Panc1 (cell line): ENCODE measurements at regions not wholly inside any gene's neighbourhood (a gene's known extent, or its start where the extent isn't known, plus 50 kb on each side); places are given as distances from the start of the nearest gene placed in this dataset.

ENCODE experiments used
- ATAC-seq: fragments of 200-7000 bp; cut with Tn5 transposase; 2 replicates; pipeline ENCODE4 v1.9.1; 2020; ENCODE audit warnings: mild to moderate bottlenecking, moderate library complexity
- BruUV-seq: library from RNA; stranded (reverse); fragments of 400-500 nt; replicated peaks from 2 replicates; lab custom pipeline; 2021; lab: Mats Ljungman, UMichigan
- CTCF ChIA-PET: fragments of 300-600 bp; sonication (Branson Sonifier 250); formaldehyde crosslinking; loops from one replicate; lab custom pipeline; 2022; ENCODE audit warnings: antibody characterized with exemption; lab: Charles Lee
- POLR2A ChIA-PET: fragments of 300-600 bp; sonication (Branson Sonifier 250); formaldehyde crosslinking; loops from one replicate; lab custom pipeline; 2022; ENCODE audit warnings: antibody characterized with exemption; lab: Charles Lee
- DNase-seq: peaks from one replicate; pipeline ENCODE4 v3.0.0-alpha.2; 2010; ENCODE audit warnings: low read depth, low spot score
- H3K27ac ChIP-seq: 2 replicates; pipeline ENCODE4 v1.5.1; 2011; ENCODE audit warnings: mild to moderate bottlenecking, low read length, inconsistent platforms
- H3K27me3 ChIP-seq: fragments of 200-500 bp; sonication (Bioruptor generic); 2 replicates; pipeline ENCODE4 v1.6.0; 2014; ENCODE audit warnings: low read length, inconsistent platforms; ENCODE audit not compliant: control insufficient read depth, insufficient read depth
- H3K36me3 ChIP-seq: fragments of 200-500 bp; sonication (Bioruptor generic); 2 replicates; pipeline ENCODE4 v1.5.1; 2014; ENCODE audit warnings: inconsistent platforms, mild to moderate bottlenecking, low read length, moderate library complexity; ENCODE audit not compliant: control insufficient read depth, insufficient read depth
- H3K4me1 ChIP-seq: 2 replicates; pipeline ENCODE4 v1.5.1; 2011; ENCODE audit warnings: inconsistent platforms, mild to moderate bottlenecking, low read length, moderate library complexity; ENCODE audit not compliant: control insufficient read depth, insufficient read depth
- H3K4me3 ChIP-seq, 2 experiments: 2 replicates each; pipeline ENCODE4 v1.5.1; 2011 to 2012; ENCODE audit warnings: low read depth in 2 of 2, low read length in 2 of 2, mild to moderate bottlenecking in 2 of 2, inconsistent platforms in 1 of 2, moderate library complexity in 1 of 2
- H3K9me3 ChIP-seq: fragments of 200-500 bp; sonication (Bioruptor generic); 2 replicates; pipeline ENCODE4 v1.5.1; 2014; ENCODE audit warnings: low read depth, mild to moderate bottlenecking, inconsistent platforms, low read length, moderate library complexity; ENCODE audit not compliant: control insufficient read depth, insufficient read depth
- POLR2AphosphoS5 ChIP-seq: IDR thresholded peaks from 2 replicates; pipeline ENCODE4 v1.6.1; 2012; ENCODE audit warnings: mild to moderate bottlenecking, low read depth, low read length, moderate library complexity
- SIN3A ChIP-seq: IDR thresholded peaks from 2 replicates; pipeline ENCODE4 v1.6.1; 2012; ENCODE audit warnings: low read depth, mild to moderate bottlenecking, low read length, moderate library complexity, borderline replicate concordance; ENCODE audit not compliant: insufficient read depth
- TCF7L2 ChIP-seq: IDR thresholded peaks from 2 replicates; pipeline ENCODE4 v1.6.1; 2011; ENCODE audit warnings: mild to moderate bottlenecking, low read depth, low read length, inconsistent platforms
- in situ Hi-C: cut with HindIII; loops from 2 replicates; pipeline ENCODE4 v1.10.0; 2016; ENCODE audit warnings: low sequenced_read_pairs, low pct_unique_long_range_greater_than_20kb
- intact Hi-C: fragments of 100-400 bp; cut with micrococcal nuclease; formaldehyde crosslinking; loops from one replicate; pipeline ENCODE4 v1.10.0; 2022; ENCODE audit not compliant: unreplicated experiment
- TF ChIP-seq, protein P1 (sequence below), 2 experiments: IDR thresholded peaks; 2 replicates each; pipeline ENCODE4 v1.6.1; 2011 to 2012; ENCODE audit warnings: low read depth in 2 of 2, control low read depth in 1 of 2, low read length in 1 of 2, mild to moderate bottlenecking in 1 of 2, moderate library complexity in 1 of 2; ENCODE audit not compliant: insufficient read depth in 1 of 2
- TF ChIP-seq, protein P2 (sequence below): fragments of 450-650 bp; IDR thresholded peaks from 2 replicates; pipeline ENCODE4 v1.5.1; 2017; ENCODE audit warnings: mild to moderate bottlenecking

DNA sequence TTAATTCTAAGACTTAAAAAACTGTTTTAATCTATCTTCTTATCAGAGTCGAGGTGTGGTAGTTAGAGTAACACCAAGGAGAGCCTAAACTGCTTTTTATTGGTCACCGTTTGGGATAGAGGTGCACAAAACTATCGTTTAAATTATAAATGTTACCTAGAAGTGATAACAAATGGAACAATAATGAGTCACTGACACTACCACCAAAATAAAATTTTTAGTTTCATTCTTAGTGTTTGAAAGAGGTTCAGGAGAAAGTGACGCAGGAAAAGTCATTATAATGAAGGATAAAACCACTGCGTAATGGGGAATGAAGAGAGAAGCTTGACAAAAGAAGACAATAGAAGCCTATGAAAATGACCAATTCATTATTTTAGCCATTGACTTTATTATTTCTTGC is 158.2 kb downstream of the COX18 start:
- POLR2A ChIA-PET = no interaction called here
- Histone ChIP-seq H3K9me3 (no peaks in the 10 kb centered on the region), H3K4me1 (no peaks in the 10 kb centered on the region), H3K27me3 (no peaks in the 10 kb centered on the region), H3K27ac (no peak overlapping the region), H3K4me3 (no peak overlapping the region), H3K36me3 (no peaks in the 10 kb centered on the region)
- no peak for ATAC-seq
- intact Hi-C loops = no loop called here
- no peak for DNase-seq
- TF ChIP-seq TCF7L2 (no peak), POLR2AphosphoS5 (no peak)
- TF ChIP-seq, protein P1, sequence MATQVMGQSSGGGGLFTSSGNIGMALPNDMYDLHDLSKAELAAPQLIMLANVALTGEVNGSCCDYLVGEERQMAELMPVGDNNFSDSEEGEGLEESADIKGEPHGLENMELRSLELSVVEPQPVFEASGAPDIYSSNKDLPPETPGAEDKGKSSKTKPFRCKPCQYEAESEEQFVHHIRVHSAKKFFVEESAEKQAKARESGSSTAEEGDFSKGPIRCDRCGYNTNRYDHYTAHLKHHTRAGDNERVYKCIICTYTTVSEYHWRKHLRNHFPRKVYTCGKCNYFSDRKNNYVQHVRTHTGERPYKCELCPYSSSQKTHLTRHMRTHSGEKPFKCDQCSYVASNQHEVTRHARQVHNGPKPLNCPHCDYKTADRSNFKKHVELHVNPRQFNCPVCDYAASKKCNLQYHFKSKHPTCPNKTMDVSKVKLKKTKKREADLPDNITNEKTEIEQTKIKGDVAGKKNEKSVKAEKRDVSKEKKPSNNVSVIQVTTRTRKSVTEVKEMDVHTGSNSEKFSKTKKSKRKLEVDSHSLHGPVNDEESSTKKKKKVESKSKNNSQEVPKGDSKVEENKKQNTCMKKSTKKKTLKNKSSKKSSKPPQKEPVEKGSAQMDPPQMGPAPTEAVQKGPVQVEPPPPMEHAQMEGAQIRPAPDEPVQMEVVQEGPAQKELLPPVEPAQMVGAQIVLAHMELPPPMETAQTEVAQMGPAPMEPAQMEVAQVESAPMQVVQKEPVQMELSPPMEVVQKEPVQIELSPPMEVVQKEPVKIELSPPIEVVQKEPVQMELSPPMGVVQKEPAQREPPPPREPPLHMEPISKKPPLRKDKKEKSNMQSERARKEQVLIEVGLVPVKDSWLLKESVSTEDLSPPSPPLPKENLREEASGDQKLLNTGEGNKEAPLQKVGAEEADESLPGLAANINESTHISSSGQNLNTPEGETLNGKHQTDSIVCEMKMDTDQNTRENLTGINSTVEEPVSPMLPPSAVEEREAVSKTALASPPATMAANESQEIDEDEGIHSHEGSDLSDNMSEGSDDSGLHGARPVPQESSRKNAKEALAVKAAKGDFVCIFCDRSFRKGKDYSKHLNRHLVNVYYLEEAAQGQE (IDR thresholded peaks at IDR 0.05; ENCODE audit: insufficient read depth in 1 of 2, low read depth in 2 of 2, low read length in 1 of 2) = no peak
- in situ Hi-C loops = no loop called here
- no TSS peak for BruUV-seq
- CTCF ChIA-PET = no interaction called here

DNA sequence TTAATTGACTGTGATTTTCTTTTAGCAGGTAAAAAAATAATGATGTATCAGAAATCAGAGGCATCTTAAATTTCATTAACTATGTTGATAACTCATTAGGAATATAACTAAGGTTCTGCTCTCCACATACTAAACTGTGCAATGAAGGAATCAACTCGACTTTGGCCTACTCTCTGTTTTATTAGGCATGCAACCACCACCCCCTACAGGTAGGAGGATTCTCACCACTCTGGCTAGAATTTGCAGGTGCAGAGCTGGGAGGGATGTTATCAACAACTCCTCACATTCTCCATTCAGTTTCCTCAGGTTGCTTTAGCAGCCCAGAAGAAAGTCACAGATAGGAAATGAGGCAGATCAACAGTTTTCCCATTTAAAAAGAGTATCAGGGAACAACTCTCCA is 160.1 kb downstream of the COX18 start:
- no peak for DNase-seq
- H3K36me3 ChIP-seq = no peaks in the 10 kb centered on the region
- no peak for ATAC-seq
- H3K27ac ChIP-seq = no peak overlapping the region
- no peaks in the 10 kb centered on the region for H3K4me1 ChIP-seq
- intact Hi-C loops = no loop called here
- H3K27me3 ChIP-seq = no peaks in the 10 kb centered on the region
- POLR2A ChIA-PET = no interaction called here
- no TSS peak for BruUV-seq
- in situ Hi-C loops = no loop called here
- CTCF ChIA-PET = no interaction called here
- H3K4me3 ChIP-seq = no peak overlapping the region
- no peaks in the 10 kb centered on the region for H3K9me3 ChIP-seq
- TF ChIP-seq POLR2AphosphoS5 (no peak), TCF7L2 (no peak), SIN3A (no peak)
- TF ChIP-seq, protein P1 (IDR thresholded peaks at IDR 0.05; ENCODE audit: insufficient read depth in 1 of 2, low read depth in 2 of 2, low read length in 1 of 2) = no peak
- TF ChIP-seq, protein P2, sequence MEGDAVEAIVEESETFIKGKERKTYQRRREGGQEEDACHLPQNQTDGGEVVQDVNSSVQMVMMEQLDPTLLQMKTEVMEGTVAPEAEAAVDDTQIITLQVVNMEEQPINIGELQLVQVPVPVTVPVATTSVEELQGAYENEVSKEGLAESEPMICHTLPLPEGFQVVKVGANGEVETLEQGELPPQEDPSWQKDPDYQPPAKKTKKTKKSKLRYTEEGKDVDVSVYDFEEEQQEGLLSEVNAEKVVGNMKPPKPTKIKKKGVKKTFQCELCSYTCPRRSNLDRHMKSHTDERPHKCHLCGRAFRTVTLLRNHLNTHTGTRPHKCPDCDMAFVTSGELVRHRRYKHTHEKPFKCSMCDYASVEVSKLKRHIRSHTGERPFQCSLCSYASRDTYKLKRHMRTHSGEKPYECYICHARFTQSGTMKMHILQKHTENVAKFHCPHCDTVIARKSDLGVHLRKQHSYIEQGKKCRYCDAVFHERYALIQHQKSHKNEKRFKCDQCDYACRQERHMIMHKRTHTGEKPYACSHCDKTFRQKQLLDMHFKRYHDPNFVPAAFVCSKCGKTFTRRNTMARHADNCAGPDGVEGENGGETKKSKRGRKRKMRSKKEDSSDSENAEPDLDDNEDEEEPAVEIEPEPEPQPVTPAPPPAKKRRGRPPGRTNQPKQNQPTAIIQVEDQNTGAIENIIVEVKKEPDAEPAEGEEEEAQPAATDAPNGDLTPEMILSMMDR = no peak
